Vagina (tissue), 2 donors: ENCODE measurements at regions not wholly inside any gene's neighbourhood (a gene's known extent, or its start where the extent isn't known, plus 50 kb on each side); places are given as distances from the start of the nearest gene placed in this dataset.

ENCODE experiments used
- POLR2AphosphoS5 ChIP-seq, 2 donors: sonication (generic); formaldehyde crosslinking; IDR thresholded peaks; one replicate each; pipeline ENCODE4 v1.9.0; 2017; ENCODE audit warnings: antibody characterized with exemption in 2 of 2, mild to moderate bottlenecking in 2 of 2, low read depth in 1 of 2; ENCODE audit not compliant: insufficient read depth in 1 of 2
- TF ChIP-seq, protein P1 (sequence below), 3 experiments: fragments of 450-650 bp in 2 of 3; fragments of 200-600 bp in 1 of 3; sonication (generic) in 1 of 3; IDR thresholded peaks; one replicate each; pipeline ENCODE4 v1.5.1; 2017 to 2019; ENCODE audit warnings: antibody characterized with exemption in 3 of 3, mild to moderate bottlenecking in 2 of 3, moderate library complexity in 2 of 3

DNA sequence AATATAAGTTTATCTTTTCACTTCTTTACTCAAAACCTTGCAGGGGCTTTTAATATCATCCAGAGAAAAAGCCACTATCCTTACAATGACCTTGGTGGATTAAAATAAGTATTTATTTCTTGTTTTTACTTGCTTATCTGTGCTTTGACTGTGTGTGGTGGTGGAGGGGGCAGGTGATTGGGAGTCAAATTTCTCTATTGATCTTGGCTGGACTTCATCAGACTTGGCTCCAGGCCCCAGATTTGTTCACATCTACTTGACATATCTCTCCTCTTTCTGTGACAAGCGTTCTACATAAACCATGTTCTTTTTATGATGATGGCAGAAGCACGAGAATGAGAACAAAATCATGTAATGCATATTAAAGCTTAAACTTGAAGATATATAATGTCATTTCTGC lies 670.8 kb downstream of the PCDH17 start:
- TF ChIP-seq, protein P1, sequence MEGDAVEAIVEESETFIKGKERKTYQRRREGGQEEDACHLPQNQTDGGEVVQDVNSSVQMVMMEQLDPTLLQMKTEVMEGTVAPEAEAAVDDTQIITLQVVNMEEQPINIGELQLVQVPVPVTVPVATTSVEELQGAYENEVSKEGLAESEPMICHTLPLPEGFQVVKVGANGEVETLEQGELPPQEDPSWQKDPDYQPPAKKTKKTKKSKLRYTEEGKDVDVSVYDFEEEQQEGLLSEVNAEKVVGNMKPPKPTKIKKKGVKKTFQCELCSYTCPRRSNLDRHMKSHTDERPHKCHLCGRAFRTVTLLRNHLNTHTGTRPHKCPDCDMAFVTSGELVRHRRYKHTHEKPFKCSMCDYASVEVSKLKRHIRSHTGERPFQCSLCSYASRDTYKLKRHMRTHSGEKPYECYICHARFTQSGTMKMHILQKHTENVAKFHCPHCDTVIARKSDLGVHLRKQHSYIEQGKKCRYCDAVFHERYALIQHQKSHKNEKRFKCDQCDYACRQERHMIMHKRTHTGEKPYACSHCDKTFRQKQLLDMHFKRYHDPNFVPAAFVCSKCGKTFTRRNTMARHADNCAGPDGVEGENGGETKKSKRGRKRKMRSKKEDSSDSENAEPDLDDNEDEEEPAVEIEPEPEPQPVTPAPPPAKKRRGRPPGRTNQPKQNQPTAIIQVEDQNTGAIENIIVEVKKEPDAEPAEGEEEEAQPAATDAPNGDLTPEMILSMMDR (IDR thresholded peaks at IDR 0.05): no peak
- no peak for TF ChIP-seq POLR2AphosphoS5 (IDR thresholded peaks at IDR 0.05; ENCODE audit: insufficient read depth in 1 of 2, low read depth in 1 of 2)
